GM12892 (cell line): ENCODE measurements at regions not wholly inside any gene's neighbourhood (a gene's known extent, or its start where the extent isn't known, plus 50 kb on each side); places are given as distances from the start of the nearest gene placed in this dataset.

Experiments
- POLR2A ChIP-seq: IDR thresholded peaks from 2 replicates; pipeline ENCODE4 v1.6.1; 2011; ENCODE audit warnings: low read depth, low read length, control low read depth
- POLR2AphosphoS5 ChIP-seq: IDR thresholded peaks from 2 replicates; pipeline ENCODE4 v1.6.1; 2011; ENCODE audit warnings: low read depth, low read length, control low read depth
- TAF1 ChIP-seq: IDR thresholded peaks from 2 replicates; pipeline ENCODE4 v1.6.1; 2011; ENCODE audit warnings: low read depth, mild to moderate bottlenecking, control low read depth, low read length, borderline replicate concordance

- TF ChIP-seq POLR2AphosphoS5 (no peak), POLR2A (no peak), TAF1 (no peak)
Observed at GRCh38 chr11:44466531-44467205, 98.8 kb upstream of the CD82 start.
